Esophagus squamous epithelium (tissue), 4 donors: ENCODE measurements at regions not wholly inside any gene's neighbourhood (a gene's known extent, or its start where the extent isn't known, plus 50 kb on each side); places are given as distances from the start of the nearest gene placed in this dataset.

Experiments
- POLR2A ChIP-seq, 4 donors: fragments of 450-650 bp; IDR thresholded peaks; one replicate each; pipeline ENCODE4 v1.6.1; 2017; ENCODE audit warnings: antibody characterized with exemption in 4 of 4, mild to moderate bottlenecking in 4 of 4, moderate library complexity in 3 of 4
- TF ChIP-seq, protein P1 (sequence below), 6 experiments: fragments of 450-650 bp in 4 of 6; fragments of 200-600 bp in 2 of 6; sonication (generic) in 2 of 6; IDR thresholded peaks; one replicate each; pipeline ENCODE4 v1.5.1; 2016 to 2019; ENCODE audit warnings: antibody characterized with exemption in 6 of 6, mild to moderate bottlenecking in 4 of 6, moderate library complexity in 4 of 6

DNA sequence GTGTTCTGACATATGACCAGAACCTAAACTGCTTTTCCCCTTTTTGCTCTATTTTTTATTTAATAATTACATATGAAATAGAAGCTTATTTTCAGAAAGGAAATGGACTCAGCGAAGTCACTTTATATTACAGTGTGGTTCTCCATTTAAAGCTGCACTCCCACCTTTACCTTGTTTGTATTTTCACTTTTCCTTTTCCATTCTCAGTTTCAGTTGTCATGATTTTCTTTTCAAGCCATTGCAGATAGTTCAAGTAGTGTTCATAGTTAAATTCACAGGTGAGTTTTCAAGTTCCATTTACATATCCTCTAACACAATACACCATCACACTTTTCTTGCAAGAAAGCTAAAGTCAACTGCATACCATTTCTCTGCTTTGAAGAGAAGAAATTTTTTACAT lies 400.2 kb downstream of the HACE1 start:
- TF ChIP-seq, protein P1, sequence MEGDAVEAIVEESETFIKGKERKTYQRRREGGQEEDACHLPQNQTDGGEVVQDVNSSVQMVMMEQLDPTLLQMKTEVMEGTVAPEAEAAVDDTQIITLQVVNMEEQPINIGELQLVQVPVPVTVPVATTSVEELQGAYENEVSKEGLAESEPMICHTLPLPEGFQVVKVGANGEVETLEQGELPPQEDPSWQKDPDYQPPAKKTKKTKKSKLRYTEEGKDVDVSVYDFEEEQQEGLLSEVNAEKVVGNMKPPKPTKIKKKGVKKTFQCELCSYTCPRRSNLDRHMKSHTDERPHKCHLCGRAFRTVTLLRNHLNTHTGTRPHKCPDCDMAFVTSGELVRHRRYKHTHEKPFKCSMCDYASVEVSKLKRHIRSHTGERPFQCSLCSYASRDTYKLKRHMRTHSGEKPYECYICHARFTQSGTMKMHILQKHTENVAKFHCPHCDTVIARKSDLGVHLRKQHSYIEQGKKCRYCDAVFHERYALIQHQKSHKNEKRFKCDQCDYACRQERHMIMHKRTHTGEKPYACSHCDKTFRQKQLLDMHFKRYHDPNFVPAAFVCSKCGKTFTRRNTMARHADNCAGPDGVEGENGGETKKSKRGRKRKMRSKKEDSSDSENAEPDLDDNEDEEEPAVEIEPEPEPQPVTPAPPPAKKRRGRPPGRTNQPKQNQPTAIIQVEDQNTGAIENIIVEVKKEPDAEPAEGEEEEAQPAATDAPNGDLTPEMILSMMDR (IDR thresholded peaks at IDR 0.05) = no peak
- TF ChIP-seq POLR2A (IDR thresholded peaks at IDR 0.05) = no peak
